Middle frontal gyrus (tissue), 1 donor: ENCODE measurements at regions not wholly inside any gene's neighbourhood (a gene's known extent, or its start where the extent isn't known, plus 50 kb on each side); places are given as distances from the start of the nearest gene placed in this dataset.
"Not testable (repeated sequence)": the region's sequence is repeated elsewhere in the genome, so short reads cannot be mapped to it uniquely, and the experiment has no call there.

Experiments
- DNase-seq: peaks from one replicate; pipeline ENCODE4 v3.0.0-alpha.2; 2015; ENCODE audit warnings: low spot score; ENCODE audit errors: extremely low spot score

- no peak for DNase-seq
These were observed 177.1 kb downstream of the RNF144A start for GRCh38 chr2:7094231-7094741.

GRCh38 chr2:7096726-7097352, 179.6 kb downstream of the RNF144A start:
- no peak for DNase-seq

DNA sequence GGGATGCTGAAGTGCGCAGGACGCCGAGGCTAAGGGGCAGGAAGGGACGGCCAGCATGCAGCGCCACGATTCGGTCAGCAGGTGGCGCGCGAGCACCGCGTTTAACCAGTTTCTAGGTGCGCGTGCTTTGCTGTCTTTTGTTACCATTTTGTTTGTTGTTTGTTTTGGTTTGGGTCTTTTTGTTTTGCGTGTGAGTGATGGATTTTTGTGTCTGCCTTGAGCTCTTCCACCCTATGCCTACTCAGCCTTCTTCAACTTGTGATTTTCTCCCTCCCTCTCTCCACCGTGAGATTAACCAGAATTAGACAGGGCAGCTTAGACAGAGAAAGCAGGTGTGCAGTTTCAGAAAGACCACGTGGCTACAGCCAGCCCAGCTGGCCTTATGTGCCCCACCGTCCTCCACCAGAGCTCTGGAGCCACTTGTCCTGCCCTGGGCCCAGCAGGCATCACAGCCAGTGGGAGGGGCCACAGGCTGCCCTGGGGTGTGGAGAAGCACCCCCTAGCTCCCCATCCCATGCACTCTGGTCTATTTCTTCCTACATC, 180.2 kb downstream of the RNF144A start:
- peak; percentile 35 for DNase-seq

DNA sequence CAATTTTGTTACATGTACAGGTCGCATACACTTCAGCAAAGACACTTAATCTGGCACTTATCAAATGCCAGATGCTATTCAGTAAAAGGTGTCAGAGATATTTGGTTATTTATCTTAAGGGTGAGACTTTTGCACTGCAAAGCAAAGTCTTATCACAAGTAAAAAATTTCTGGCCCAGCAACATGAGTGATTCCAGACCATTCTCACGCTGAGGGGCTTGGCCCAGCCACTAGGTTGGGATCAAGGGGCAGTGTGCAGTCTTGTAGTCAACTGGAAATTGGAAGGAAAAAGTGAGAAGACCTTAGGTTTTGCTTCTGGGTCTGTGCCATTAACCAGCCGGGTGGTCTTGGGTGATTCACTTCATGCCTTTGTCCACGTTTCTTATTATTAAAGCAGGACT, 181.6 kb downstream of the RNF144A start:
- DNase-seq = no peak

GRCh38 chr2:7099687-7100086, 182.5 kb downstream of the RNF144A start:
- not testable (repeated sequence) for DNase-seq

GRCh38 chr2:7102826-7103225, 185.6 kb downstream of the RNF144A start:
- DNase-seq = no peak

DNA sequence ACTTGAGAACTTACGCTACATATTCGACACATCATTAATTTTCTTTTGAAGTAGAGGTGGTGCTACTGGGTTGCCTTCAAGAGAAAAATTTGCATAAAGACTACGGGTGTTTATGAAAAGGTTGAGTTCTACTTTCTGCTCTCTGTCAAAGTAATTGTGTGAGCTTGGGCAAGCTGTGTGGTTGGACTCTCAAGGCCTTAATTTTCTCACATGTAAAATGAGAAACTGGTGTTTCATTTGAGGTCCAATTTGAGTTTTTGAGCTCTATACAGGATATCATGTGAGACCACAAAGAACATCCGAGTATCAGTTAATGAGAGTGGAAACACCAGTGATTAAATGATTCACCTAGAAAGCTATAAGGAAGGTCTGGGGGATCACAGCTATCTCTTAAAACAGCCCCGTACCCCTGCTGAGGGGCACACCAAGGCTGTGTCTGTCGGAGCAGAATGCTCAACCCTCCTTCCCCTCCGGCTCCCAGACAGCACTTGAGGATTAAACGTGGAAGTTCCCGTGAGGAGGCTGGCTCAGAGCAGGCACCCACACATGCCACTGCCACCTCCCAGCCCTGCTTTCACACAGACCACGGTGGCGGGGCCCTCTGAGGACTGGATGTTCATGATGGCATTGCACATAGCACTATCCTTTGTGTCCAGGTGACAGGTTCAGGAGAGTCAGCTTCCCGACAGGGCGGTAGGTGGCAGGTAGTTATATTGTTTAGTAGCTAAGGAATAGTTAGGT, 191.8 kb downstream of the RNF144A start:
- no peak for DNase-seq

- DNase-seq = no peak
These were observed 192.3 kb downstream of the RNF144A start for GRCh38 chr2:7109533-7109885.

DNA sequence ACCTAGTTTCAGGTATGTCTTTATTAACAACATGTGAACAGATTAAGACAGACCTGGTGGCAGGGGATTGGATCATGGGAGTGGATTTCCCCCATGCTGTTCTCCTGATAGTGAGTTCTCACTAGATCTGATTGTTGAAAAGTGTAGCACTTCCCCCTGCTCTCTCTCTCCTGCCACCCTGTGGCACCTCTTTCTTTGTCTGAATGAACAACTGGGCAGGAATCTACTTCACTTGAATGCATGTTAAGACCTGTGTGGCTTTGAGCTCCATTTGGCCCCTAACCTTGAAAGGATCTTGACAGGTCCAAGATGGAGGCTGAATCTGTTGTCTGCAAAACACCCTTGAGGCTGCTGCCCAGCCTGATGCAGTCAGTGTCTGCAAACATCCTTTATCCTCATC, 194.4 kb downstream of the RNF144A start:
- no peak for DNase-seq

- DNase-seq = no peak
These were observed 198.2 kb downstream of the RNF144A start for GRCh38 chr2:7115364-7115763.

- no peak for DNase-seq
These were observed 198.7 kb downstream of the RNF144A start for GRCh38 chr2:7115906-7116305.

- no peak for DNase-seq
These were observed 199.3 kb downstream of the RNF144A start for GRCh38 chr2:7116511-7116910.

GRCh38 chr2:7117076-7117475, 199.9 kb downstream of the RNF144A start:
- no peak for DNase-seq

DNA sequence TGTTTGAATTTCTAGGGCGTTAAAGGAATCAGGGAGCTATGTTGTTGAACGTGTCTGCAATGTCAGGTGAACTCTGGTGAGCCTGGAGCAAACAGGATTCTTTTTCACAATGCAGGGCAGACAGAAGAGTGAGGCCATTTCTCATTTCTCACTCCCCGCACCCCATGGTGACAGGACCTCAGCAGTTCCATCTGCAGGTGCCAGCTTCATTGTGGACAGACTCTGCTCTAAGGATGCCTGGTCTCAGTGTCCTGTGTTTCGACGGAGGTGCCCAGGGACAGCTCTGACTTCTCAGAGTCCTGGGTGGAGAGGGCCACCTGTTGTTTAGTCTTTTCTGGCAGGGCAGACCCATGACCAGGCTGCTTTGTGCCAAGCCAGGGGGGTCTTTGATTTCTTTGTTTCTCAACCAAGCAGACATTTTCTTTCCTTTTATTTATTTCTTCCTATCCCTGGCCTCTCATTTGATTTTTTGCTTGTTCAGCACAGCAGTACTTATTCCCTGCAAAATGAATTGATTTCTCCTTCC, 201.5 kb downstream of the RNF144A start:
- DNase-seq = no peak

DNA sequence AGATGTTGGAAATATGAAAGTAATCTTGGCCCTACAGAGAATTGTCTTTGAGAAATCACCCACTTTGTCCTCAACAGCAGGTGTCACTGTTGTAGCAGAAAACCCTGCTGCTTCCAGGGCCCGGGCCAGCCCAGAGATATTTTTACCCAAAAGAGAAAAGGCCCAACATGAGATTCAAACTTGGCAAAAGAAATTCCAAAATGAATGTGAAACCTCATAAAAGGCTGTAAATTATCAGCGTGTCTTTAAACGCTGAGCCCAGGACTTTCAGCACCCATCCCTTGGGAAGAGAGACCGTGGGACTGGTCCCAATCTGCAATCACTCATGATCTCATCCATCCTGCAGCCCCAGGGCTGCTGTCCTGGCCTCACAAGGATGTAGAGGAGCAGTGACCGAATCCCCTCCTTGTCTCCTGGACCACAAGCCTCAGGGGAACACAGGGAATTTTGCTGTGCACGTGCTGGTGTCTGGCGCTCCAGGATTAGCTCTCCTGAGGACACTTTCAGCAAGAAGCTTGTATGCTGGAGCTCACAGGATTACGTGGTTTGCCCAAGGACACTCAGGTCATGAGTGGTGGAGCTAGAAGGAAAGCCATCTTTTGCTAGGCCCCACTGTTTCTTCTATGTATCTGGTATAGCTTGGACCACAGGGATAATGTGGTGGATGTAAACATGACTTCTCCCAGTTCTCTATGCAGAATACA, 202.1 kb downstream of the RNF144A start:
- peak; percentile 30 for DNase-seq

- no peak for DNase-seq
These were observed 204.6 kb downstream of the RNF144A start for GRCh38 chr2:7121851-7122250.

GRCh38 chr2:7127156-7127555, 209.9 kb downstream of the RNF144A start:
- no peak for DNase-seq

DNA sequence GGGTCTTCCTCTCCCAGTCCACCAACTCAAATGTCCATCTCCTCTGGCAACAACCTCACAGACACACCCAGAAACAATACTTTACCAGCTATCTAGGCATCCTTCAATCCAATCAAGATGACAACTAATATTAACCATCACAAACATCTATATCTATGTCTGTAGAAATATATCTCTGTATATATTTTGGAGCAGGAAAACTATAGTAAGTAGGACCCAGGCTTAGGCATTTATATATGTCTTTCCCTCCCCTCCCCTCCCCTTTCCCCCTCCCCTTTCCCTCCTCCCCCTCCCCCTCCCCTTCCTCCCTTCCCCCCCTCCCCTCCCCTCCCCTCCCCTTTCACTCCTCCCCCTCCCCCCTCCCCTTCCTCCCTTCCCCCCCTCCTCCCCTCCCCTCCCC, 210.5 kb downstream of the RNF144A start:
- DNase-seq = no peak

GRCh38 chr2:7131261-7131660, 214.0 kb downstream of the RNF144A start:
- DNase-seq = no peak

- DNase-seq = no peak
These were observed 215.5 kb downstream of the RNF144A start for GRCh38 chr2:7132753-7133152.

GRCh38 chr2:7133521-7133920, 216.3 kb downstream of the RNF144A start:
- no peak for DNase-seq

- DNase-seq = no peak
These were observed 223.1 kb downstream of the RNF144A start for GRCh38 chr2:7140306-7140705.
